HepG2 (cell line): ENCODE measurements at regions not wholly inside any gene's neighbourhood (a gene's known extent, or its start where the extent isn't known, plus 50 kb on each side); places are given as distances from the start of the nearest gene placed in this dataset.

Experiments
- ATAC-seq: fragments of 200-7000 bp; cut with Tn5 transposase; 3 replicates; pipeline ENCODE4 v1.9.1; 2020; ENCODE audit warnings: mild to moderate bottlenecking, moderate library complexity
- BruUV-seq: library from RNA; stranded (reverse); fragments of 400-500 nt; replicated peaks from 2 replicates; lab custom pipeline; 2021; lab: Mats Ljungman, UMichigan
- CTCF ChIA-PET: fragments of 300-600 bp; formaldehyde crosslinking; extraction: SDS; loops from one replicate; lab custom pipeline; 2021; ENCODE audit warnings: low total read pairs, inconsistent platforms, low intra/inter-chr PET ratio; lab: Yijun Ruan, JAX
- POLR2A ChIA-PET: fragments of 350-600 bp; sonication (Branson Sonifier 250); formaldehyde crosslinking; loops from one replicate; lab custom pipeline; 2020; ENCODE audit warnings: antibody characterized with exemption, inconsistent platforms; lab: Yijun Ruan, JAX
- DNase-seq: peaks from one replicate; pipeline ENCODE4 v3.0.0-alpha.2; 2015; ENCODE audit warnings: low spot score
- FAIRE-seq: peaks from 3 replicates; lab custom pipeline; 2011; peaks lifted over from hg19 to GRCh38; lab: Jason Lieb, UNC
- H2AFZ ChIP-seq: one replicate; pipeline ENCODE4 v1.6.1; 2011; ENCODE audit warnings: low read length, inconsistent platforms
- H3K27ac ChIP-seq: fragments of 300-600 bp; 3 replicates; pipeline ENCODE4 v1.8.0; 2011; ENCODE audit warnings: mixed run types, mild to moderate bottlenecking, mixed read lengths, low read length, inconsistent platforms; ENCODE audit not compliant: insufficient read depth; ENCODE audit errors: extremely low read length
- H3K27me3 ChIP-seq, 2 experiments: fragments of 200-600 bp in 1 of 2; 2 replicates in 1 of 2; 3 replicates in 1 of 2; pipeline versions ENCODE4 v1.6.0 to v1.8.0; 2011; ENCODE audit warnings: low read length in 2 of 2, mild to moderate bottlenecking in 2 of 2, moderate library complexity in 2 of 2, inconsistent platforms in 1 of 2; ENCODE audit not compliant: insufficient read depth in 2 of 2, control insufficient read depth in 1 of 2
- H3K36me3 ChIP-seq, 2 experiments: fragments of 200-600 bp in 1 of 2; replicated peaks in 1 of 2; 2 replicates in 1 of 2; 3 replicates in 1 of 2; pipeline versions ENCODE4 v1.5.1 to v1.8.0; 2011; ENCODE audit warnings: low read length in 2 of 2, inconsistent platforms in 1 of 2; ENCODE audit not compliant: insufficient read depth in 2 of 2, control insufficient read depth in 1 of 2
- H3K4me1 ChIP-seq: 2 replicates; pipeline ENCODE4 v1.5.1; 2012; ENCODE audit warnings: low read length, inconsistent platforms; ENCODE audit not compliant: insufficient read depth
- H3K4me2 ChIP-seq: 2 replicates; pipeline ENCODE4 v1.6.0; 2011; ENCODE audit warnings: low read depth, low read length, inconsistent platforms
- H3K4me3 ChIP-seq, 3 experiments: fragments of 200-600 bp in 1 of 3; sonication (generic), shearing (Covaris generic) in 1 of 3; replicated peaks in 1 of 3; 2 replicates each; pipeline ENCODE4 v1.5.1; 2011 to 2016; ENCODE audit warnings: low read length in 3 of 3, inconsistent platforms in 2 of 3, low read depth in 2 of 3, mild to moderate bottlenecking in 2 of 3, control low read depth in 1 of 3, mixed read lengths in 1 of 3; ENCODE audit not compliant: insufficient read depth in 1 of 3
- H3K79me2 ChIP-seq: one replicate; pipeline ENCODE4 v1.6.1; 2011; ENCODE audit warnings: low read length, inconsistent platforms; ENCODE audit not compliant: insufficient read depth
- H3K9ac ChIP-seq: 2 replicates; pipeline ENCODE4 v1.6.0; 2011; ENCODE audit warnings: mild to moderate bottlenecking, low read depth, low read length, inconsistent platforms; ENCODE audit not compliant: insufficient read depth
- H3K9me3 ChIP-seq: 2 replicates; pipeline ENCODE4 v1.5.1; 2012; ENCODE audit warnings: mild to moderate bottlenecking, low read length
- H4K20me1 ChIP-seq: 2 replicates; pipeline ENCODE4 v1.6.0; 2011; ENCODE audit warnings: inconsistent platforms, mild to moderate bottlenecking, low read length, moderate library complexity; ENCODE audit not compliant: insufficient read depth
- CBX2 ChIP-seq, 2 experiments: fragments of 200-600 bp in 1 of 2; sonication (generic); formaldehyde crosslinking in 1 of 2; IDR thresholded peaks; 2 replicates each; pipeline versions ENCODE4 v1.7.0 to v1.8.1; 2018 to 2022; ENCODE audit warnings: low read depth in 2 of 2, low read length in 1 of 2, mild to moderate bottlenecking in 1 of 2, missing genetic modification reagents in 1 of 2
- CENPBD1 ChIP-seq: sonication (generic); formaldehyde crosslinking; IDR thresholded peaks from 2 replicates; pipeline ENCODE4 v1.8.0; 2022; ENCODE audit warnings: missing genetic modification reagents, low read depth, mild to moderate bottlenecking, borderline replicate concordance
- FOXA1 ChIP-seq, 2 experiments: fragments of 450-650 bp in 1 of 2; sonication (generic) in 1 of 2; formaldehyde crosslinking in 1 of 2; IDR thresholded peaks; 2 replicates each; pipeline versions ENCODE4 v1.4.0 to v1.6.1; 2016 to 2020; ENCODE audit warnings: missing genetic modification reagents in 1 of 2
- HNRNPLL ChIP-seq: fragments of 200-400 bp; formaldehyde crosslinking; IDR thresholded peaks from 2 replicates; pipeline ENCODE4 v1.6.1; 2017; ENCODE audit warnings: mild to moderate bottlenecking, low read depth, low read length; ENCODE audit not compliant: poor library complexity, severe bottlenecking
- IRF1 ChIP-seq: sonication (generic); formaldehyde crosslinking; IDR thresholded peaks from 2 replicates; pipeline ENCODE4 v1.4.0; 2020; ENCODE audit warnings: low read depth, mild to moderate bottlenecking, missing genetic modification reagents
- KAT8 ChIP-seq: IDR thresholded peaks from 2 replicates; pipeline ENCODE4 v1.6.1; 2016; ENCODE audit warnings: missing genetic modification reagents, missing compliant biosample characterization
- RARA ChIP-seq: IDR thresholded peaks from 2 replicates; pipeline ENCODE4 v1.6.1; 2016; ENCODE audit warnings: missing genetic modification reagents, missing compliant biosample characterization
- YY1 ChIP-seq: IDR thresholded peaks from 2 replicates; pipeline ENCODE4 v1.6.1; 2011; ENCODE audit warnings: low read length, low read depth, moderate library complexity, mild to moderate bottlenecking; ENCODE audit not compliant: insufficient read depth, insufficient replicate concordance
- ZNF615 ChIP-seq: sonication (generic); formaldehyde crosslinking; IDR thresholded peaks from 2 replicates; pipeline ENCODE4 v1.5.0; 2020; ENCODE audit warnings: mild to moderate bottlenecking, missing genetic modification reagents, borderline replicate concordance
- ZNF747 ChIP-seq: sonication (generic); formaldehyde crosslinking; IDR thresholded peaks from 2 replicates; pipeline ENCODE4 v1.8.1; 2023; ENCODE audit warnings: missing genetic modification reagents, mild to moderate bottlenecking, borderline replicate concordance
- WGBS: methylation state at CpG from one replicate; pipeline ENCODE4 v1.1.6; 2017; ENCODE audit warnings: low lambda C conversion rate; 5-methylcytosine and 5-hydroxymethylcytosine counted together
- in situ Hi-C: cut with HindIII; loops from 2 replicates; pipeline ENCODE4 v1.10.0; 2017; ENCODE audit warnings: low pct_unique_long_range_greater_than_20kb; ENCODE audit not compliant: extremely low pct_ligation_motif_present
- intact Hi-C: fragments of 100-400 bp; cut with micrococcal nuclease; formaldehyde crosslinking; loops from one replicate; pipeline ENCODE4 v1.10.0; 2022; ENCODE audit not compliant: unreplicated experiment
- TF ChIP-seq, protein P1 (sequence below): fragments of 450-650 bp; IDR thresholded peaks from 2 replicates; pipeline ENCODE4 v1.6.1; 2017

DNA sequence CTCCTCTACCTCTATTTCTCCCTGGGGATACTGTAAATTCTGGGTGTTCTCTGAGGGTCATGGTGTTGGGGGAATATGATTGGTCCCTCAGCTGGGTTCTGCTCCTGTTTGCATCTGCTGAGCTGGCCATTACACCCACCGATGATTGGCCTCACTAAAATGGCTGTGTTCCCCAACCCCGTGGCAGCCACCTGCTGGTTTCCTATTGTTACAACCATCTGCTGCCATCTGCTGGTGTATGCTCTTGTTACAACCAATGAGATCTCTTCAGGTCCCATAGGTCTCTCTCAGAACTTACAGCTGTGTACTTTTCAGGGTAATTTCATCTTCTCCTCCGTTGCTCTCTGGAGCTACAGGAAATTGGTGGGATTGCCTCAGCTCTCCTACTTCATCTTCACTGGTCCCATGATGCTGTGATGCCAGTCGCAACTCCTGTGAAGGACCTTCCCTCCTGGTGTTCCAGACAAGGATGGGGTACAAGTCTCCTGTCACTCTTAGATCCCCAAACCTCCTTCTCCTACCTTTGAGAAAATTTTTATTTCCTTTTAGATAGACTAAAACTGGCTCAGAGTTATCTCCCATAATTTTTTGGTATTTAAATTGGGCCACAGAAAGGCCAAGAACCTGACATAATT is 303.5 kb upstream of the SMIM30 start (continued):
- TF ChIP-seq CENPBD1 (CRISPR knock-in tag), result no peak
- peak; percentile 40; the same call in 1 of the 2 replicates for TF ChIP-seq KAT8 (CRISPR knock-in tag)
- no peak for TF ChIP-seq HNRNPLL
- peak; percentile 76 for TF ChIP-seq YY1
- TF ChIP-seq ZNF747 (CRISPR knock-in tag), result no peak
- TF ChIP-seq CBX2 (IDR thresholded peaks at IDR 0.05; ENCODE audit: low read depth, low read length), result no peak
- TF ChIP-seq CBX2 (CRISPR knock-in tag; IDR thresholded peaks at IDR 0.05; ENCODE audit: low read depth), result no peak
- TF ChIP-seq FOXA1 (IDR thresholded peaks at IDR 0.05), result no peak
- TF ChIP-seq FOXA1 (CRISPR knock-in tag; IDR thresholded peaks at IDR 0.05), result peak; percentile 39; the same call in 1 of the 2 replicates

DNA sequence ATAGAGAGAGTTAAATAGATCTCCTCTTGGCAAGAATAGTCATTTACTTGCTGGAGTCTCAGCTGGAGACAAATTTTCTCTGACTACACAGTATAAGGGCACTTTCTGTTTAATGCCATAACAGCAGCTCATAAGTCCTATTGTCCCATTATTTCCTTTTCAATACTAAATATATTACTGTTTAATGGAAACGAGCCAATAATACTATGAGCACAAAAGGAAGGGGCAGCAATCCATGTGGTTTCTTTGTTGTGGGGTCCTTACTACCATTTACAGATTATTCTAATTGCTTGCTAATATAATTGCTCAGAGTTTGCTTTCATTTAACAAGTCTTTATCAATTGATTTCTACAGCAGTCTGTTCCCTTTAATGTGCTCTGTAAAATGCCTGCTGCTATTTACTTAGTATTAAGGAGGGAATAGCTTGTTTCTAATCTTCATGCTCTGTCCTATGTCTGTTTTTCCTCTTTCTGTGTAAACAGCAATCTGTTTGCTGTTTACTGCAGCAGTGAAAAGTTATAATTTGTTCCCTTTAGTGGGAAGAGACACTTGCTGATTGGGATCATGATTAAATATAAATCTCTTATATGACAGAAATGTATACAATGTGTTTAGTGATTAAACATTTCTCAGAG is 296.2 kb upstream of the SMIM30 start:
- no peak overlapping the region for H3K4me3 ChIP-seq
- DNase-seq (no peak), FAIRE-seq (no peak), ATAC-seq (no peak)
- no peak overlapping the region for H3K4me2 ChIP-seq
- H3K79me2 ChIP-seq, result no peaks in the 10 kb centered on the region
- no peak overlapping the region for H3K27ac ChIP-seq
- no peak overlapping the region for H3K9ac ChIP-seq
- no TSS peak for BruUV-seq
- H3K9me3 ChIP-seq, result no peaks in the 10 kb centered on the region
- no peak overlapping the region for H2AFZ ChIP-seq
- H4K20me1 ChIP-seq, result no peaks in the 10 kb centered on the region
- no peaks in the 10 kb centered on the region for H3K4me1 ChIP-seq
- no peaks in the 10 kb centered on the region for H3K27me3 ChIP-seq
- H3K36me3 ChIP-seq, result no peaks in the 10 kb centered on the region
- ChIA-PET POLR2A (no interaction called here), CTCF (no interaction called here)
- in situ Hi-C loops, result loop anchor here (25.0 kb wide), 2 partner anchors 252 to 877 kb away; no protein-coding TSS in a partner anchor
- 0% methylated on average over 1 of the region's 1 CpG for WGBS
- TF ChIP-seq, protein P1, sequence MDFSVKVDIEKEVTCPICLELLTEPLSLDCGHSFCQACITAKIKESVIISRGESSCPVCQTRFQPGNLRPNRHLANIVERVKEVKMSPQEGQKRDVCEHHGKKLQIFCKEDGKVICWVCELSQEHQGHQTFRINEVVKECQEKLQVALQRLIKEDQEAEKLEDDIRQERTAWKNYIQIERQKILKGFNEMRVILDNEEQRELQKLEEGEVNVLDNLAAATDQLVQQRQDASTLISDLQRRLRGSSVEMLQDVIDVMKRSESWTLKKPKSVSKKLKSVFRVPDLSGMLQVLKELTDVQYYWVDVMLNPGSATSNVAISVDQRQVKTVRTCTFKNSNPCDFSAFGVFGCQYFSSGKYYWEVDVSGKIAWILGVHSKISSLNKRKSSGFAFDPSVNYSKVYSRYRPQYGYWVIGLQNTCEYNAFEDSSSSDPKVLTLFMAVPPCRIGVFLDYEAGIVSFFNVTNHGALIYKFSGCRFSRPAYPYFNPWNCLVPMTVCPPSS, result no peak
- TF ChIP-seq RARA (CRISPR knock-in tag) (no peak), IRF1 (CRISPR knock-in tag) (no peak), ZNF615 (no peak)
- TF ChIP-seq, all 625 proteins: peak for 0
- intact Hi-C loops, result no loop called here
